Sigmoid colon (tissue), 3 donors: ENCODE measurements at regions not wholly inside any gene's neighbourhood (a gene's known extent, or its start where the extent isn't known, plus 50 kb on each side); places are given as distances from the start of the nearest gene placed in this dataset.

Source experiments
- POLR2A ChIP-seq, 2 donors: fragments of 450-650 bp; IDR thresholded peaks; one replicate each; pipeline ENCODE4 v1.6.1; 2016; ENCODE audit warnings: antibody characterized with exemption in 2 of 2, mild to moderate bottlenecking in 2 of 2, moderate library complexity in 2 of 2
- TF ChIP-seq, protein P1 (sequence below), 4 experiments: fragments of 450-650 bp in 3 of 4; fragments of 200-600 bp in 1 of 4; IDR thresholded peaks; one replicate each; pipeline ENCODE4 v1.5.1; 2016 to 2019; ENCODE audit warnings: antibody characterized with exemption in 4 of 4, mild to moderate bottlenecking in 3 of 4, moderate library complexity in 2 of 4

DNA sequence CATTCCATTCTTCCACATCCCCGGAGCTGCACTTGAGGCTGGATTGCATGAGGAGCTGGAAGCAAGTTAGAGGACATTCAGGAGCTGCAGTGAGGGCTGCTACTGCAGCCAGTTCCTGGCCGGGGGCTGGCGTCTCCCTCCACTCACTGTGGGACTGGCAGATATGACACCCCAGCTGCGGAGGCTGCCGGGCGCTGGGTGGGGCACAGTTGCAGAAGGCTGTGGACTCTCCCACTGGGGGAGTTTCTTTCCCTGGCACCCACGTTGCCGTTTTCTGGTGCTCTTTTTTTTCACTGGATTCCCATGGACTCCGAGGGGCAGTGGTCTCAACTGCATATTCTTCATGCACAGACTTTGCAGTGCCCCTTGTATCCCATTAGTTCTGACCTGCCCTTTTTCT is 351.1 kb upstream of the AJAP1 start:
- TF ChIP-seq, protein P1, sequence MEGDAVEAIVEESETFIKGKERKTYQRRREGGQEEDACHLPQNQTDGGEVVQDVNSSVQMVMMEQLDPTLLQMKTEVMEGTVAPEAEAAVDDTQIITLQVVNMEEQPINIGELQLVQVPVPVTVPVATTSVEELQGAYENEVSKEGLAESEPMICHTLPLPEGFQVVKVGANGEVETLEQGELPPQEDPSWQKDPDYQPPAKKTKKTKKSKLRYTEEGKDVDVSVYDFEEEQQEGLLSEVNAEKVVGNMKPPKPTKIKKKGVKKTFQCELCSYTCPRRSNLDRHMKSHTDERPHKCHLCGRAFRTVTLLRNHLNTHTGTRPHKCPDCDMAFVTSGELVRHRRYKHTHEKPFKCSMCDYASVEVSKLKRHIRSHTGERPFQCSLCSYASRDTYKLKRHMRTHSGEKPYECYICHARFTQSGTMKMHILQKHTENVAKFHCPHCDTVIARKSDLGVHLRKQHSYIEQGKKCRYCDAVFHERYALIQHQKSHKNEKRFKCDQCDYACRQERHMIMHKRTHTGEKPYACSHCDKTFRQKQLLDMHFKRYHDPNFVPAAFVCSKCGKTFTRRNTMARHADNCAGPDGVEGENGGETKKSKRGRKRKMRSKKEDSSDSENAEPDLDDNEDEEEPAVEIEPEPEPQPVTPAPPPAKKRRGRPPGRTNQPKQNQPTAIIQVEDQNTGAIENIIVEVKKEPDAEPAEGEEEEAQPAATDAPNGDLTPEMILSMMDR (IDR thresholded peaks at IDR 0.05): no peak
- no peak for TF ChIP-seq POLR2A (IDR thresholded peaks at IDR 0.05)
